ENCODE measurements at regions not wholly inside any gene's neighbourhood (a gene's known extent, or its start where the extent isn't known, plus 50 kb on each side); places are given as distances from the start of the nearest gene placed in this dataset.

DNA sequence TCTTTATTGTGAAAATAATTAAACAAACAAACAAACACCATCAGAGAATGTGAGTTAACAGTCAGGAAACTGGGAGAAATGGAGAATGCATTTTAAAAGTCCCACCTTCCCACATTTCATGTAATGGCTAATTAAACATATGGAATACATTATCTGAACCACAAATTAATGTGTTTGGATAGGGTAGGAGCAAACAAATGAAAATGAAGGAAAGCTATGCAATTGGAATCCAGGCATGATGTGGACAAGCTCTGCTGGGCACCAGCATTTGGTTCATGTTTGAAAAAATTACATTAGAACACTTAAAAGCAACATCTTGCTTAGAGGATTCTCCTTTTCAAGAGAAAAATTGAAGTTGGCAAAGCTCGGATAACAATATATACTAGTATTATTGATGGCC lies 628.1 kb downstream of the LMO4 start:
- H3K4me3 ChIP-seq, result no peak overlapping the region
- peaks cover 0 to 18% (median 0%) of the 10 kb centered on the region in 4 donors for H3K4me1 ChIP-seq
- DNase-seq (ENCODE audit: low spot score in 2 of 2), result no peak
- WGBS, 2 donors, result 80 to 89% methylated on average over 1 of the region's 1 CpG
- H3K27ac ChIP-seq, result no peak overlapping the region
- H3K27me3 ChIP-seq, result no peaks in the 10 kb centered on the region
- TF ChIP-seq POLR2A (IDR thresholded peaks at IDR 0.05) (no peak), EP300 (IDR thresholded peaks at IDR 0.05) (no peak), CTCF (IDR thresholded peaks at IDR 0.05) (no peak)
- H3K36me3 ChIP-seq, result no peaks in the 10 kb centered on the region
- no peaks in the 10 kb centered on the region for H3K9me3 ChIP-seq

- no peak for DNase-seq (ENCODE audit: low spot score in 2 of 2)
- TF ChIP-seq CTCF (IDR thresholded peaks at IDR 0.05), result no peak
- TF ChIP-seq EP300 (IDR thresholded peaks at IDR 0.05), result no peak
- TF ChIP-seq POLR2A (IDR thresholded peaks at IDR 0.05), result no peak
- WGBS, 2 donors, result 93% methylated on average over 3 of the region's 3 CpGs
- Histone ChIP-seq H3K27ac (no peak overlapping the region), H3K4me3 (no peak overlapping the region), H3K9me3 (no peaks in the 10 kb centered on the region), H3K36me3 (no peaks in the 10 kb centered on the region), H3K4me1 (peaks cover 0 to 18% (median 0%) of the 10 kb centered on the region in 4 donors), H3K27me3 (no peaks in the 10 kb centered on the region)
Measured at GRCh38 chr1:87957331-87957730, 628.7 kb downstream of the LMO4 start.

- Histone ChIP-seq H3K4me1 (peaks cover 0 to 18% (median 0%) of the 10 kb centered on the region in 4 donors), H3K36me3 (no peaks in the 10 kb centered on the region), H3K4me3 (no peak overlapping the region), H3K9me3 (no peaks in the 10 kb centered on the region), H3K27me3 (no peaks in the 10 kb centered on the region), H3K27ac (peak overlapping the region in 1 of 4 donors; percentile 5)
- DNase-seq (ENCODE audit: low spot score in 2 of 2), result no peak
- no peak for TF ChIP-seq POLR2A (IDR thresholded peaks at IDR 0.05)
- no peak for TF ChIP-seq EP300 (IDR thresholded peaks at IDR 0.05)
- no peak for TF ChIP-seq CTCF (IDR thresholded peaks at IDR 0.05)
- 81 to 88% methylated on average over 4 of the region's 4 CpGs for WGBS, 2 donors
Measured at GRCh38 chr1:87958201-87958600, 629.5 kb downstream of the LMO4 start.

DNA sequence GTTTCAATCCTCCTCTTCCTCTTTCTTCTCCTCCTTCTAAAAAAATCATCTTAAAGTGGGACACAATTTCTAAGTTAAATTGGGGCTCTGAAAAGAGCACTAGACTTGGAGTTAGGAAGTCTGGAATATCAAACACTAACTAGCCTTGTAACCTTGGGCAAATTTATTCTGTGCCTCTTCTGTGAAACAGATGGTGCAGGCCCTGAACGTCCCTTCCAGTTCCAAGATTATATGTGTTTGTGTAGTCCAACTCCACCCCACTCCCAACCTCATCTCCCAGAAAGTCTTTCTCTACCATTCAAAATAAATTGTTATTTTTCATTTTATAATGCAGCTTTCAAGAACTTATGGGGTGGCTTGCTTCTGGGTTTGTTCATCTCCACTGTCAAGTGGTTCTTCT lies 630.0 kb downstream of the LMO4 start:
- H3K27ac ChIP-seq, result no peak overlapping the region
- peaks cover 0 to 15% (median 0%) of the 10 kb centered on the region in 4 donors for H3K4me1 ChIP-seq
- DNase-seq (ENCODE audit: low spot score in 2 of 2), result no peak
- 56 to 68% methylated on average over 1 of the region's 1 CpG for WGBS, 2 donors
- no peak overlapping the region for H3K4me3 ChIP-seq
- no peak for TF ChIP-seq EP300 (IDR thresholded peaks at IDR 0.05)
- TF ChIP-seq CTCF (IDR thresholded peaks at IDR 0.05), result no peak
- no peaks in the 10 kb centered on the region for H3K27me3 ChIP-seq
- no peaks in the 10 kb centered on the region for H3K36me3 ChIP-seq
- H3K9me3 ChIP-seq, result no peaks in the 10 kb centered on the region

- Histone ChIP-seq H3K27me3 (no peaks in the 10 kb centered on the region), H3K27ac (no peak overlapping the region), H3K9me3 (no peaks in the 10 kb centered on the region), H3K4me3 (no peak overlapping the region), H3K4me1 (peaks cover 0 to 12% (median 0%) of the 10 kb centered on the region in 4 donors), H3K36me3 (no peaks in the 10 kb centered on the region)
- TF ChIP-seq EP300 (IDR thresholded peaks at IDR 0.05), result no peak
- DNase-seq (ENCODE audit: low spot score in 2 of 2), result no peak
- 86% methylated on average over 4 of the region's 4 CpGs for WGBS, 2 donors
Measured at GRCh38 chr1:87959236-87959635, 630.6 kb downstream of the LMO4 start.

GRCh38 chr1:87961992-87962391 lies 633.3 kb downstream of the LMO4 start:
- Histone ChIP-seq H3K9me3 (no peaks in the 10 kb centered on the region), H3K27me3 (no peaks in the 10 kb centered on the region), H3K36me3 (no peaks in the 10 kb centered on the region), H3K4me1 (peaks cover 0 to 12% (median 0%) of the 10 kb centered on the region in 4 donors), H3K27ac (no peak overlapping the region), H3K4me3 (no peak overlapping the region)
- TF ChIP-seq EP300 (IDR thresholded peaks at IDR 0.05), result no peak
- TF ChIP-seq POLR2A (IDR thresholded peaks at IDR 0.05), result no peak
- no peak for TF ChIP-seq CTCF (IDR thresholded peaks at IDR 0.05)
- no peak for DNase-seq (ENCODE audit: low spot score in 2 of 2)
